Endothelial cell of umbilical vein (primary cell): ENCODE measurements at regions not wholly inside any gene's neighbourhood (a gene's known extent, or its start where the extent isn't known, plus 50 kb on each side); places are given as distances from the start of the nearest gene placed in this dataset.
A peak's percentile ranks its signal among the peaks of the same experiment; 100 is the strongest.

Experiments used
- BruUV-seq: library from RNA; stranded (reverse); fragments of 400-500 nt; replicated peaks from 2 replicates; lab custom pipeline; 2021; lab: Mats Ljungman, UMichigan
- CTCF ChIA-PET: fragments of 300-600, 350-600 bp; sonication (Branson Sonifier 250); formaldehyde crosslinking; loops from one replicate; lab custom pipeline; 2021; ENCODE audit warnings: antibody characterized with exemption, inconsistent platforms; lab: Charles Lee
- POLR2A ChIA-PET: fragments of 300-600, 350-600 bp; sonication (Branson Sonifier 250); formaldehyde crosslinking; loops from one replicate; lab custom pipeline; 2021; ENCODE audit warnings: antibody characterized with exemption, inconsistent platforms; lab: Charles Lee
- DNase-seq: peaks from one replicate; pipeline ENCODE4 v3.0.0-alpha.2; 2011; ENCODE audit warnings: low read depth, low spot score
- FAIRE-seq: peaks from 2 replicates; lab custom pipeline; 2011; peaks lifted over from hg19 to GRCh38; lab: Jason Lieb, UNC
- H2AFZ ChIP-seq: 2 replicates; pipeline ENCODE4 v1.6.0; 2012; ENCODE audit warnings: low read depth, low read length, control low read depth, inconsistent platforms
- H3K27ac ChIP-seq: 2 replicates; pipeline ENCODE4 v1.5.1; 2011; ENCODE audit warnings: low read depth, mild to moderate bottlenecking, control low read depth, low read length, moderate library complexity; ENCODE audit not compliant: insufficient read depth
- H3K27me3 ChIP-seq, 2 experiments: 2 replicates each; pipeline versions ENCODE4 v1.6.0 to v1.6.1; 2011; ENCODE audit warnings: low read length in 2 of 2, mixed read lengths in 1 of 2; ENCODE audit not compliant: control insufficient read depth in 2 of 2, insufficient read depth in 2 of 2
- H3K36me3 ChIP-seq, 2 experiments: 2 replicates in 1 of 2; 3 replicates in 1 of 2; pipeline ENCODE4 v1.5.1; 2011; ENCODE audit warnings: low read length in 2 of 2, mild to moderate bottlenecking in 1 of 2, moderate library complexity in 1 of 2; ENCODE audit not compliant: control insufficient read depth in 2 of 2, insufficient read depth in 2 of 2; ENCODE audit errors: extremely low read depth in 1 of 2
- H3K4me1 ChIP-seq: 3 replicates; pipeline ENCODE4 v1.5.1; 2011; ENCODE audit warnings: mild to moderate bottlenecking, low read length; ENCODE audit not compliant: control insufficient read depth, insufficient read depth; ENCODE audit errors: extremely low read depth
- H3K4me2 ChIP-seq: 2 replicates; pipeline ENCODE4 v1.6.1; 2011; ENCODE audit warnings: low read length, control low read depth, mixed read lengths; ENCODE audit not compliant: insufficient read depth
- H3K4me3 ChIP-seq, 3 experiments: fragments of 200-600 bp in 1 of 3; sonication (generic), shearing (Covaris generic) in 1 of 3; replicated peaks in 1 of 3; 2 replicates each; pipeline ENCODE4 v1.5.1; 2011 to 2016; ENCODE audit warnings: control low read depth in 3 of 3, low read length in 3 of 3, mild to moderate bottlenecking in 2 of 3, inconsistent platforms in 1 of 3, low read depth in 1 of 3, moderate library complexity in 1 of 3; ENCODE audit not compliant: insufficient read depth in 1 of 3
- H3K79me2 ChIP-seq: 2 replicates; pipeline ENCODE4 v1.6.0; 2012; ENCODE audit warnings: low read length, inconsistent platforms; ENCODE audit not compliant: control insufficient read depth, insufficient read depth
- H3K9ac ChIP-seq: replicated peaks from 2 replicates; pipeline ENCODE3; 2011; ENCODE audit warnings: low read length, control low read depth; ENCODE audit not compliant: insufficient read depth; ENCODE audit errors: extremely low read depth
- H3K9me1 ChIP-seq: replicated peaks from 3 replicates; pipeline ENCODE4 v1.6.0; 2011; ENCODE audit warnings: mild to moderate bottlenecking, low read length; ENCODE audit not compliant: control insufficient read depth, insufficient read depth; ENCODE audit errors: extremely low read depth
- H3K9me3 ChIP-seq: replicated peaks from 2 replicates; pipeline ENCODE4 v1.5.1; 2012; ENCODE audit warnings: low read length, inconsistent platforms; ENCODE audit not compliant: control insufficient read depth, insufficient read depth
- H4K20me1 ChIP-seq: replicated peaks from 2 replicates; pipeline ENCODE3; 2011; ENCODE audit warnings: mild to moderate bottlenecking, low read length; ENCODE audit not compliant: control insufficient read depth, insufficient read depth; ENCODE audit errors: extremely low read depth
- CTCF ChIP-seq, 2 donors: IDR thresholded peaks; 1 replicate in 1 of 2; 2 replicates in 1 of 2; pipeline ENCODE4 v1.5.1; 2011; ENCODE audit warnings: low read length in 2 of 2, mild to moderate bottlenecking in 2 of 2, moderate library complexity in 2 of 2, control low read depth in 1 of 2, inconsistent platforms in 1 of 2, low read depth in 1 of 2; ENCODE audit not compliant: insufficient read depth in 1 of 2; ENCODE audit errors: extremely low read depth in 1 of 2
- EZH2 ChIP-seq: IDR thresholded peaks from 2 replicates; pipeline ENCODE4 v1.6.1; 2012; ENCODE audit warnings: borderline replicate concordance, low read depth, mild to moderate bottlenecking, moderate library complexity, low read length, inconsistent platforms; ENCODE audit not compliant: severe bottlenecking
- FOS ChIP-seq: IDR thresholded peaks from 2 replicates; pipeline ENCODE4 v1.6.1; 2011; ENCODE audit warnings: mild to moderate bottlenecking, low read length, moderate library complexity, borderline replicate concordance; ENCODE audit not compliant: insufficient read depth
- GATA2 ChIP-seq: IDR thresholded peaks from 2 replicates; pipeline ENCODE4 v1.7.0; 2011; ENCODE audit warnings: low read depth, mild to moderate bottlenecking, moderate library complexity, mixed read lengths, low read length; ENCODE audit not compliant: insufficient read length, insufficient read depth
- JUN ChIP-seq: IDR thresholded peaks from 2 replicates; pipeline ENCODE4 v1.6.1; 2011; ENCODE audit warnings: borderline replicate concordance, low read depth; ENCODE audit not compliant: insufficient read length, insufficient read depth
- MAX ChIP-seq: IDR thresholded peaks from 2 replicates; pipeline ENCODE4 v1.6.1; 2011; ENCODE audit not compliant: insufficient read depth, insufficient read length
- MYC ChIP-seq: IDR thresholded peaks from one replicate; pipeline ENCODE4 v1.6.1; 2011; ENCODE audit warnings: mild to moderate bottlenecking, low read depth, low read length
- POLR2A ChIP-seq: IDR thresholded peaks from 2 replicates; pipeline ENCODE4 v1.6.1; 2012; ENCODE audit warnings: low read depth, mild to moderate bottlenecking, control low read depth, low read length
- POLR2AphosphoS5 ChIP-seq: IDR thresholded peaks from 2 replicates; pipeline ENCODE4 v1.6.1; 2012; ENCODE audit warnings: low read depth, mild to moderate bottlenecking, control low read depth, low read length, moderate library complexity; ENCODE audit not compliant: insufficient read depth
- dilution Hi-C: fragments of 300-500 bp; cut with MboI; formaldehyde crosslinking; loops from one replicate; pipeline ENCODE4 v1.15.0; 2019; ENCODE audit warnings: low sequenced_read_pairs; ENCODE audit not compliant: extremely low pct_ligation_motif_present
- intact Hi-C: fragments of 100-400 bp; cut with micrococcal nuclease; formaldehyde crosslinking; loops from one replicate; pipeline ENCODE4 v1.10.0; 2022

DNA sequence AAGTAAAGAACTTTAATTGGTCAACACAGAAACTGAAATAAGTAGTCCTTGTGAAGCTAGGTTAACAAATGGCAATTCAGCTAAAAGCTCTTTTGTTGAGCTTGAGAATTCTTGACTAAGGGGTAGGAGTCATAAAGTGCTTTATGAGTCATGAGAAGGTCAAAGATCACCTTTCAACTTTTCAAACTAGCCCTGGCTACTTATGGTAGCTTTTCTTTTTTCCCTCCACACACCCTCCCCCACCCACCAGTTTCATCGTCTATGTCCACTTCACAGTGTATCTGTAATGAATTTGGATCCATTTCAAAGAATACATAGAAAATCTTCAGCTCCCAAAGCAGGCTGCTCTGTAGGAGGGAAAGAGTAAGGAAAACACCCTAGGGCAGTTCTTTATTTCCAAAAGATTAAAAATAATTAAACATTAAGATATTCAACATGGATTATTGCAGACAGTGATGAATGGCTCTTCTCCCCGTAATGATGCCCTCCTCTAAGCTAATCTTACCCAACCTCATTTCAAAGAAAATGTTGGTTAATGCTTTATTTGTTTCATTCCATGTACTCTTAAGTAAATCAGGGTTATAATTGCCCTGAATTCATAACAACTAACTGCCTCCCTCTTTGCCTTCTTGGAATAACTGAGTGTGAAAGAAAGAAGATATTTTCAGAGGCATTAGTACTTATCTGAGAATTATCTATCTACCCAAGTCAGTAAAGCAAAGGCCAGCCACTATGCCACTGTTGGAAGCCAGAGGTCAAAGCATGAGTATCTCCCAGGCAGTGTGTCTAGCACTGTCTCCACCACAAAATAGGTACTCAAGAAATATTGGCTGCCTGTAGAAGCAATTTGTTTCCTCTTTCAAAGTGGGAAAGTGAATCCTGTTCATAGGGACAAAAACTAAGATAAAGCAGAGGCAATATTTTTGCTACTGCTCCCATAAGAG is 290.6 kb downstream of the PIK3R1 start:
- Histone ChIP-seq H3K9ac (no peak overlapping the region), H3K27ac (no peak overlapping the region), H2AFZ (no peak overlapping the region), H3K4me2 (no peak overlapping the region), H3K79me2 (no peaks in the 10 kb centered on the region), H3K4me1 (no peaks in the 10 kb centered on the region), H3K36me3 (no peaks in the 10 kb centered on the region), H3K27me3 (no peaks in the 10 kb centered on the region), H3K9me3 (no peaks in the 10 kb centered on the region), H3K4me3 (no peak overlapping the region), H4K20me1 (no peaks in the 10 kb centered on the region), H3K9me1 (no peaks in the 10 kb centered on the region)
- intact Hi-C loops (no loop called here), dilution Hi-C loops (no loop called here)
- no peak for DNase-seq
- ChIA-PET POLR2A (no interaction called here), CTCF (interaction anchor here (0.6 kb wide), 1 partner anchor 219 kb away, joined by 3 read pairs; no protein-coding TSS in a partner anchor)
- BruUV-seq = no TSS peak
- TF ChIP-seq POLR2AphosphoS5 (no peak), POLR2A (no peak), JUN (peak; percentile 18)
- FAIRE-seq = no peak

DNA sequence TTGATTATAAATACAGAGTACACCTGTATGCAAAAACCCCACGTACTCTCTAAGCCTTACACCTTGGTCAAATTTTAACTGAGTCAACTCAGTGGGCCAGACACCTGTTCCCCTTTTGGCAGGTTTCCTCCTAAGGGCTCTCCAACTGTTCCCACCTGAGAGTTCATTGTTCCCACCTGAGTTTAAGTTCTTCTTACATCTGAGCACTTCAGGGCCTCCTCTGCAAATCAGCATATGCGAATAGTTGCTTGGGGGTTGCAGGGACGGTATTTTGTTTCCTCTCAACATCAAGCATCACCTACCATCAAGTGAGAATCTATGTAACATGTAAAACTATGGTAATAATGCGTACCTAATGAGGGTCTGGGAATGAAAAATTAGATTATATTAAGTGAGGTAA is 300.0 kb downstream of the PIK3R1 start:
- intact Hi-C loops = no loop called here
- H3K9me1 ChIP-seq = no peaks in the 10 kb centered on the region

More for the DNA sequence above, 300.0 kb downstream of the PIK3R1 start:
- Histone ChIP-seq H3K9ac (no peak overlapping the region), H3K4me3 (no peak overlapping the region), H4K20me1 (no peaks in the 10 kb centered on the region), H2AFZ (no peak overlapping the region), H3K4me1 (peaks cover 5% of the 10 kb centered on the region), H3K9me3 (no peaks in the 10 kb centered on the region), H3K79me2 (no peaks in the 10 kb centered on the region), H3K36me3 (no peaks in the 10 kb centered on the region), H3K4me2 (no peak overlapping the region), H3K27me3 (peaks cover 2 to 8% of the 10 kb centered on the region in 2 experiments), H3K27ac (no peak overlapping the region)
- BruUV-seq = no TSS peak
- TF ChIP-seq POLR2AphosphoS5 = no peak
- no peak for TF ChIP-seq MAX
- TF ChIP-seq JUN = no peak
- no peak for TF ChIP-seq POLR2A
- no peak for TF ChIP-seq EZH2
- no peak for TF ChIP-seq GATA2
- TF ChIP-seq FOS = no peak
- TF ChIP-seq MYC = no peak
- no peak for TF ChIP-seq CTCF (IDR thresholded peaks at IDR 0.05; ENCODE audit: extremely low read depth in 1 of 2, insufficient read depth in 1 of 2, low read depth in 1 of 2, low read length in 2 of 2)
- FAIRE-seq = no peak
- dilution Hi-C loops = no loop called here
- ChIA-PET POLR2A (no interaction called here), CTCF (no interaction called here)
- DNase-seq = no peak
